Stimulated activated CD4-positive, alpha-beta T cell treated with anti-CD3 and anti-CD28 coated beads, TNF-alpha, amount 100 ng/mL, for 48 hours (primary cell): ENCODE measurements at regions not wholly inside any gene's neighbourhood (a gene's known extent, or its start where the extent isn't known, plus 50 kb on each side); places are given as distances from the start of the nearest gene placed in this dataset.
"Not testable (repeated sequence)": the region's sequence is repeated elsewhere in the genome, so short reads cannot be mapped to it uniquely, and the experiment has no call there.

Source experiments
- DNase-seq, 3 donors: peaks; one replicate each; pipeline ENCODE4 v3.0.0-alpha.2; 2020; ENCODE audit warnings: low read depth in 3 of 3

GRCh38 chr2:155905657-155906056, 426.9 kb downstream of the NR4A2 start:
- DNase-seq, result no peak

- DNase-seq, result no peak
Observed at GRCh38 chr2:155904720-155905119, 427.8 kb downstream of the NR4A2 start.

- DNase-seq, result no peak
Observed at GRCh38 chr2:155902635-155903034, 429.9 kb downstream of the NR4A2 start.

GRCh38 chr2:155895016-155895415, 437.5 kb downstream of the NR4A2 start:
- DNase-seq, result no peak

GRCh38 chr2:155880382-155880781, 452.1 kb downstream of the NR4A2 start:
- DNase-seq, result not testable (repeated sequence)

- not testable (repeated sequence) for DNase-seq
Observed at GRCh38 chr2:155879900-155880299, 452.6 kb downstream of the NR4A2 start.

- DNase-seq, result no peak
Observed at GRCh38 chr2:155872396-155872795, 460.1 kb downstream of the NR4A2 start.

GRCh38 chr2:155871940-155872339, 460.6 kb downstream of the NR4A2 start:
- no peak for DNase-seq

- no peak for DNase-seq
Observed at GRCh38 chr2:155867564-155867963, 465.0 kb downstream of the NR4A2 start.

GRCh38 chr2:155866477-155866876, 466.0 kb downstream of the NR4A2 start:
- DNase-seq, result no peak

GRCh38 chr2:155852156-155852555, 480.4 kb downstream of the NR4A2 start:
- no peak for DNase-seq

- DNase-seq, result no peak
Observed at GRCh38 chr2:155846259-155846658, 486.3 kb downstream of the NR4A2 start.

GRCh38 chr2:155844461-155844860, 488.1 kb downstream of the NR4A2 start:
- no peak for DNase-seq

GRCh38 chr2:155842103-155842502, 490.4 kb downstream of the NR4A2 start:
- no peak for DNase-seq

- DNase-seq, result no peak
Observed at GRCh38 chr2:155841442-155841841, 491.1 kb downstream of the NR4A2 start.

GRCh38 chr2:155840661-155841060, 491.9 kb downstream of the NR4A2 start:
- DNase-seq, result no peak

GRCh38 chr2:155839991-155840390, 492.5 kb downstream of the NR4A2 start:
- DNase-seq, result no peak

GRCh38 chr2:155839436-155839835, 493.1 kb downstream of the NR4A2 start:
- no peak for DNase-seq

GRCh38 chr2:155836439-155836838, 496.1 kb downstream of the NR4A2 start:
- no peak for DNase-seq

- DNase-seq, result no peak
Observed at GRCh38 chr2:155830817-155831579, 501.5 kb downstream of the NR4A2 start.

GRCh38 chr2:155830351-155830750, 502.2 kb downstream of the NR4A2 start:
- no peak for DNase-seq

GRCh38 chr2:155825876-155826275, 506.6 kb downstream of the NR4A2 start:
- DNase-seq, result no peak

- DNase-seq, result no peak
Observed at GRCh38 chr2:155815851-155816250, 516.7 kb downstream of the NR4A2 start.

GRCh38 chr2:155815275-155815674, 517.2 kb downstream of the NR4A2 start:
- DNase-seq, result no peak
